Stimulated activated CD8-positive, alpha-beta memory T cell treated with anti-CD3 and anti-CD28 coated beads, Interleukin-12 subunit alpha, Interleukin-12 subunit beta, amount 100 ng/mL, for 24 hours (primary cell): ENCODE measurements at regions not wholly inside any gene's neighbourhood (a gene's known extent, or its start where the extent isn't known, plus 50 kb on each side); places are given as distances from the start of the nearest gene placed in this dataset.

Source experiments
- DNase-seq: peaks from one replicate; pipeline ENCODE4 v3.0.0-alpha.2; 2020; ENCODE audit errors: extremely low read depth

DNA sequence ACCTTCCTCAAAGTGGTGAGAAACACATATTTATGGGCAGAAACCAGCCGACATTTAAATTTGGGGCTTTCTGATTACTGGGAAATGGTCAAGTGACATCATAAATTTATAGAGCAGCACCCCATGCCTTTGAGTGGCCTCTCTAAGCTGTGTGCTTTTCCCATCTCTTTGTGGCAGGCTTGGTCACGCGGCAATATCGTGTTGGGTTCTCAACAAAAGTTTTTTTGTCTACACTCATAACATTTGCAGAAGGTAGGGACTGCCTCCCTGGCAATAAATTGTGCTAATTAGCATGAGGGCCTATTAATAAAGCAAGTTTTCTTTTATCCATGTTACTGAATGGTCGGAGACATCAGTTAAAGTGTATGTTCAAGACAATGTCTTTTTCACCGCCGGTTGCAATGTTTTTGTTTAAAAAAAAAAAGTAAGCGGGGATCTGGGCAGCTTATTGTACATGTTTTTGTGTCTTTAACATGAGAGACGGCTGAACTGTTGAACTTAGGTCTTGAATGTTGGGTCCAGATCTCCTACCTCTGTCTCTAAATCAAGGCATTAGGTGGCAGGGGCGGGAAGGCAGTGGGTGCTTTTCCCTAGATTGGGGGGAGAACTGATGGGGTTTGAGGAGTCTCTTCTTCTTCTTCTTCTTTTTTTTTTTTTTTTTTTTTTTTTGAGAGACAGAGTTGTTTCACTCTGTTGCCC is 193.3 kb downstream of the PHETA1 start:
- no peak for DNase-seq

DNA sequence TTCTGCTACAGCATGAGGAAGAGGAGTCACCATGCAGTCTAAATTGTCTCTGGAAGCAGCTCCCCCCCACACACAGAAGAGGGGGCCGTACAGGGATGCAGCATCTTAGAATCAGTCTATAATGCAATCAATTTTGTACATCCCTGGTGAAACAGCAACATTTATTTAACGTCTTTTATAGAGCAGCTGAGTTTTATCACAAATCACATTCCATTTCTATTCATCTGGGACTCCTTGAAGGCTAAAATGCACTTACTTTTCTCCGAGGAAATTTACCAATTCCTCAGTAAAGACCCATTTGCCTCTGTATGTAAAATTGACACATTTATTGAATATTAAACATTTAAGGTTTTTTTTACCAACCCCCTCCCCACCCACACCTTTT is 193.9 kb downstream of the PHETA1 start:
- no peak for DNase-seq

DNA sequence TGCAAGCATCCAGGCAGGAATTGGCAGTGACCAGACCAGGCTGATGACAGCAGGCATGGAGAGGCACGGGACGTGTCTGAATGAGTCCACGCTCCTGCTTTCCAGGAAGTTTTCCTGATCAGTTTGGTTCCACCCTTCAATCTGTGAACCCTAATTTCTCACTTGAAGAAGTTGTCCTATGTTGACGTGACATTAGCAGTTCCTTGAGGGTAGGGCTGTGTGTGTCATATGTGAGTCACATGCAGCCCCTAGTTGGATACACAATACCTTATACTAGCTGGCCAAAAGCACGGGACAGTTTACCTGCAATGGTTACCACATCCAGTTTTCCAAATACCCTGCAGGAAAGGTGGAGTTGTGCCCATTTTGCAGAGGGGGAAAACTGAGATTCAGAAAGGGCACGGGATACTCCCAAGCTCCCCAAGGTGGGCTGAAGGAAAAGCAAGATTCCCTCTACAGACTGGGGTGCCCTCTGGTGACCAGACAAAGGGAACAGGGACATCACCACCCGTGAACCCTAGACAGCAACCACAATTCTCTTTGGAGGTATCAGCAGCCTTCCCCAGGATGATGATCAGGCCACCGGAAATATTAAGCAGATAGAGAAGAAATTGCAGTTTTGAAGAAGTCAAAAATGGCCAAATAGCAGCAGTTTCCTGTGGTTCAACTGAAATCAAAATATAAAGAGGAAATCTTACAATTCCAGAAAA is 194.5 kb downstream of the PHETA1 start:
- DNase-seq = no peak

DNA sequence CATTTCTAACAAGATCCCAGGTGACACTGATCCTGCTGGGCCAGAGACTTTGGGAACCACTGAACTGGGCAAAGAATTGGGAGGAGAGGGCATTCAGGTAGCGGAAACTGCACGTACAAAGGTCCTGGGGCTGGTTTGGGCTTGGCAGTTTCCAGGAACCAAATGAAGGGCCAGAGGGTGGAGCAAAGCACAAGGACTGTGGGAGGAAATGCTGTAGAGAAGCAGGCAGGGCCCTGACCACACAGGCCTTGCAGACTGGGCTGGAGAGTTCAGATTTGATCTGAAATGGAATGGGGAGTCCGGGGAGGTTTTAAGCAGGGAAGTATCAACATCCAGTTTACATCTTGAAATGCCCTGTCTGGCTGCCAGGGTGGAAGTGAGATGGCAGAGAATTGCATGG is 195.1 kb downstream of the PHETA1 start:
- no peak for DNase-seq

DNA sequence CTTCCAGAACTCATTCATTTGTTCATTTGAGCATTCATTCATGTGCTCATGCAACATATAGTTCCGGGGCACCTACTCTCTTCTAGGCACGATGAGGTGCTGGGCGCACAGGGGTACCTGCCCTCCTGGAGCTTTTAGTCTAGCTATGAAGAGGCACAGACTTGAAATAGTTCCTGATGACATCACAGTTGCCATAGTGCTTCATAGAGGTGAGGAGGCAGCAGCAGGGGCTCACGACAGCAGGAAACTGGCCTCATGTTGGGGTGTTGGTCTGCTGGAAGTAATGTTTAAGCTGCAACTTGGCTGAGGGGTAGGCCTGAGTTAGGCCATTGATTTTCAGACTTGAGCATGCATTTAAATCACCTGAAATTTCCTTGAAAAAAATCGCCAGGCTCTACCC is 195.5 kb downstream of the PHETA1 start:
- no peak for DNase-seq

DNA sequence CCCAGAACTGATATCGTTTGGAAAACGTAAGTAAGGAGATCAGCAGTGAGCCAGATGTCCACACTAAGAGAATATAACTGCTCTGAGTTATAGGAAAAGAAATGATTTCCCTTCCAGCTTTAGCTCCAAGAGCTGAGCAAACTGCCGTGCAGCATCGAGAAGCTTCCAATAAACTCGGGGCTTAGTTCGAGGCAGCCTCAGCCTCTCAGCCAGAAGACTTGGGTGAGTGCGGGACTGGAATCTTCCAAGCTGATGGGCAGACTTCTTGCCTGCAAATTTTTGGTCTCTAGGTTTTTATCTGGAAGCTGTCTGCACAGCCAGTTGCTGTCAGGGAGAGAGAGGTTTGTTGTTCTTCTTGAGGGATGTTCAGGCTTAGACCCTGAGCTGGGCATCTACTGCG is 196.1 kb downstream of the PHETA1 start:
- DNase-seq = no peak

DNA sequence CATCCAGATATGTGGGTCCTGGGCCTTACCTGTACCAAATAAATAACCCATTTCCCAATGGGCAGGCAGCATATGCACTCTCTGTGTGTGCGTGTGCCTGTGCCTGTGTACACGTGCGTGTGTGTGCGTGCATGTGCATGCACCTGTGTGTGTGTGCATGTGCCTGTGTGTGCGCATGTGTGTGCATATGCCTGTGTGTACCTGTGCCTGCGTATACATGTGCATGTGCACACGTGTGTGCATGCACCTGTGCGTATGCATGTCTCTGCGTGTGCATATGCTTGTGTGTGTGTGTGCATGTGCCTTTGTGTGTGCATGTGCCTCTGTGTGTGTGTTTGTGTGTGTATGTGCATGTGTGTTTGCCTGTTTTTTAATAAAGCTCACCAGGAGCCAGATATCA is 197.1 kb downstream of the PHETA1 start:
- DNase-seq = no peak

DNA sequence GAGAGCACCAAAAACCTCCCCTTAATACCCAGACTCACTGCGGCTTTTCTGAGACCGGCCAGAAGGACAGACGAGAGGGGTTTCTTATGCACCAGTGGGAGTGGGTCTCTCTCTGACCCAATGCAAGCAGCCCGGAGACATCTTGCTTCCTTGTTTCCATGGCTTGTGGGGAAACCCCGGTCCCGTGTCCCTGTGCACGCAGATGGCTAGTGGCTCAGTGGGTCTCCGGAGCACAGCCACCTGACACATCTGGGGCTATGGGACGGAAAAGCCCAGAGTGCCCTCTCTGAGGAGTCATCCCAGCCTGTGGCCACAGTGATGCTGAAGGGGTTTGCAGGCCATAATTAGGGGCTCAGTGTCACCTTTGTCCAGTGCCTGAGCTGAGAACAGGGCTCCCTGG is 197.6 kb downstream of the PHETA1 start:
- DNase-seq = no peak

DNA sequence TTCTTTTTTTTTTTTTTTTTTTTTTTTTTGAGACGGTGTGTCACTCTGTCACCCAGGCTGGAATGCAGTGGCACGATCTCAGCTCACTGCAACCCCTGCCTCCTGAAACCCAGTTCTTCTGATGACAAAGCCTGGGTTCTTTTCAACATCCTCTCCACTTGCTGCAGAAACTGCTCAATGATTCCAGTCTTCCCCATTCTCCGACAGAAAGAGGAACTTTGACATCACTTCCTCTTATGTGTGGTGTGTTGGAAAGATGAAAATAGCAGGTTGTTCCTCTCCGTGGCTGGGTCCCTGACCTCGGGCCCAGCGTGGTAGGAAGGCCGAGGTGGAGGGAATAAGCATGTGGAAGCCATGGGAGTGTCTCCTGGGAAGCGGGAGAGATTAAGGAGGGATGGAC is 198.4 kb downstream of the PHETA1 start:
- no peak for DNase-seq

DNA sequence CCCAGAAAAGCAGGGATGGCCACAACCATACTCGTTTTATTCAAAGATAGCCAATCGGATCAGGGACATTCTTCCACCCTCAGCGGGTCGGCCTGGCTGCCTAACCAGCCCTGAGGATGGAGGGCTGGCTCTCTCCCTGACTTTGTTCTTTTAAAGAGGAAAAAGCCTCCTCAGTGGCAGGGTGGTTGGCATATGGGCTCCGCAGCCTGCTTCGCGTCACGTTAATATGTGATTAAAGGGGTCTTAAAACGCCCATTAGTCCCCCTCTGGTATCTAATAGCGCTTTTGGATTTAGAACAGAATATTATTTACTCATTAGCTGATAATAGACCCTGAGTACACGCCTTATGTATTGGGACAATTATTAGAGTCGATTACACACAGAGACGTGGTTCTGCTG is 199.4 kb downstream of the PHETA1 start:
- DNase-seq = no peak

DNA sequence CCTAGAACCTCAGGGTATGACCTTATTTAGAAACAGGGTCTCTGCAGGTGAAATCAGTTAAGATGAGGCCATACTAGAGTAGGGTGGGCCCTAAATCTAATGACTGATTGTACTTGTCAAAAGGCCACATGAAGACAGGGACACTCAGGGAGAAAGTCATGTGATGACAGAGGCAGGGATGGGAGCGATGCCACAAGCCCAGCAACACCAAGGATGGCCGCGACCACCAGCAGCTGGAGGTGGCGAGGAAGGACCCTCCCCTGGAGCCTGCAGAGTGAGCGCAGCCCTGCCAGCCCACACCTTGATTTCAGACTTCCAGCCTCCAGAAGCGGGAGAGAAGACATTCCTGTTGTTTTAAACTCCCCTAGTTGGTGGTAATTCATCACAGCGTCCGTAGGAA is 199.9 kb downstream of the PHETA1 start:
- DNase-seq = no peak

DNA sequence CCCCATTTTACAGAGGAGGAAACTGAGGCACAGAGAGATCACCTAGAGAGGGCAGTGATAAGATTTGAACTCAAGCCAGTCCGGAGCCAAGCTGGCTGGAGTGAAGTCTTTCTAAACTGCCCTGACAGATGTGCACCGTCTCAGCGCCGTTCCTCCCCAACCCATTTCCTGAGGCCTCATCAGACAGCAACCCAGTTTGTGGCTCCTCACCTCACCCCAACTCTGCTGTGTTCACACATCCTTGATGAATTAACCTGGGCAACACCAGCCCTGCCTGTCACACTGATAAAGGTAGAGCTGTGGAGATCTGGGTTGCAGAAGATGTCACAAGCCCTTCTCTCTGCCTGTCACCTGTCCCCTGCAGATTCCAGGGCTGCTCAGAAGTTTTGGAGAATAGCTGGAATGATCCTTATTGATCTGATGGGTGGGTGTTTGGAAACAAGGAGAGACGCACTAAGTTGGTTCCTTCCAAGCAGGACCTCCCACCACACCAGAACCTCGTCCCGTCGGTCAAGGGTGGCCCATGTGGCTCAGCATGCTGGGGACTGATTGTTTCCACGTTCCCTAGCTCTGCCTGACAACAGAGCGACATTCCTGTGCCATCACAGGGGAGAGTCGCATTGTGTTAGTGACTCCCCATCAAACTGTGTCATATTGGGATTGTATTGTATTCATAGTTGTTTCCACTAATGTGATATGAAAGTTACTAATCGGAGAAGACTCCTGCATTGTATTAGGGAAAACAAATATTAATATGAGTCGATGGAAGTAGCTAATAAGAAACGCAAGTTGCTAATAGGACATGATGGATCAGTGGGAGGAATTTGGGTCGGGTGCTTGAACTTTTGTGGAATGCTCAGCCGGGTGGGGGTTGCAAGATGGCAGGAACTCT is 200.6 kb downstream of the PHETA1 start:
- no peak for DNase-seq

DNA sequence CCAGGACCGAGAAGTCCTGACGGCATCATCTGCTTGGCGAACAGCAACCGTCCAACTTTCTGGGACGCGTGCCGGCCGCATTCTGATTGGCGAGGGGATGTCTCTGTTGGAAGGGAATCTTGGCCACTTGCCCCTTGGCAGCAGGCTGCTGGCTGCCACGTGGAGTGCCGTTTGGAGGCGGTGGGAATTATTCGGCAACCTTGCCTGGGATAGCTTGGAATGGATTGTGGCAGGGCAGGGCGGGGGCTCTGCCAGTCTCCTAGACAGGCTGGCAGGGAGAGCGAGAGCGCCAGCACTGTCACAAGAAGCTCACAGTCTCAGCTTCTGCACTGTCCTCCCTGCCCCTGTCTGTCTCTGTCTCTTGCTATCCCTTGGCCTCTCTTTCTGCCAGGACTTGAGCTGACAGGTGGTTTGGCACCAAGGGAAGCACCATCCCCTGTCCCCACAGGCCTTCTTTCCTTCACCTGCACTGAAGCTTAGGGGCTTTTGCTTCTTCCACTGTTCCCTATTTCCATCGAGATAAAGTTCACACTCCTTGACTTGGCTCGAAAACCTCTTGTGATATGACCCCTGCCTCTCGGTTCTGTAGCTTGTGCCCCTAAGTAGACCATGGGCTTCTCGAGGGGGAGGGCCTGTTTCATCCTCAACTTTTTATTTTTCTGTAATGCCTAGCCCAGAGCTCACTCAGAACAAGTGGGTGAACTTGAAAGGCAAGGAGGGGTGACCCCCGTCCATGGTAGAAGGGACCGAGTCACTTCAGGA is 201.9 kb downstream of the PHETA1 start:
- no peak for DNase-seq

DNA sequence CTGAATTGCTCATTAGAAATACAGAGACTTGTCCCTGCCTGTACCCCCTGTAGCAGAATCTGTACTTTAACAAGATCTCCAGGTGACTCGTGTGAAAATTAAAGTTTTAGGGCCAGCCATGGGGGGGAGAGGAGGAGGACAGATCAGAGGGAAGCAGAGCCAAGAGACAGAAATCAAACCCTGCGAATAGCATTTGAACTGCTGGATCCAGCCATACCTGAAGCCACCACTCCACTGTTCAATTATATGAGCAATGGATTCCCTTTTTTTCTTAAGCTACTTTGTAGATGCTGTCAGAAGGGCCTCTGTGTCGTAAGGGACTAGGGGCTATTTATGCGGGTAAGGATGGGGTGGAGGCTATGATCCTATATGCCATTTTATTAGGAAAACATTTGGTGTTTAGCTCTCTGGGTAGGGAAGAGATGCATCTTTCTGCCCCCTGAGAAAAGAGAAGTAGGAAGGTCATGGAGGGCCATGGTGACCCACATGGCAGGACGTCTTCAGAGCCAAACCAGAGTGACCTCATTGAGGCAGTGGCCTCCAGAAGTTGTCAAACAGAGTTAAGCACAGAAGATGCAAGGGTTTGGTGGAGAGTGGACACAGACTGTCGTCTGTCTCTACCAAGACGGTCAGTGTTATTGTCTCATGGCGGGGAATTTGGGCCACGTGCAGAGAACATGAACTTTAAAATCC is 203.9 kb downstream of the PHETA1 start:
- no peak for DNase-seq

DNA sequence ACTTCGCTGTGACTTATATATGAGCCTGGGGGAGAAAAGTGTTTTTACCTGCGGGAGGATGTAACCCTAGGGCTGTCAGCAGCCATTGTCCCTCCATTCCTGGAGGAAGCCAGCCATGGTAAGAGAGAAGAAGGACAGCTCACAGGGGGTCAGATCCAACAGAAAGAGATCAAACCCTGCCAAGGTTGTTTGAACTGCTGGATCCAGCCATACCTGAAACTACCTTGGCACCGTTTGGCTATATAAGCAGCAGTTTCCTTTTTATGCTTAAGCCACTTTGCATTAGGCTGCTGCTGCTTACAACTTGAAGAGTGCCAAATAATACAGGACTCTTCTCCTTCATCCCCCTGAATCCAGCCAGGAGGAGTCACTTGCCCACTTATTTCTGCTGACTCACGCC is 205.5 kb downstream of the PHETA1 start:
- DNase-seq = no peak

DNA sequence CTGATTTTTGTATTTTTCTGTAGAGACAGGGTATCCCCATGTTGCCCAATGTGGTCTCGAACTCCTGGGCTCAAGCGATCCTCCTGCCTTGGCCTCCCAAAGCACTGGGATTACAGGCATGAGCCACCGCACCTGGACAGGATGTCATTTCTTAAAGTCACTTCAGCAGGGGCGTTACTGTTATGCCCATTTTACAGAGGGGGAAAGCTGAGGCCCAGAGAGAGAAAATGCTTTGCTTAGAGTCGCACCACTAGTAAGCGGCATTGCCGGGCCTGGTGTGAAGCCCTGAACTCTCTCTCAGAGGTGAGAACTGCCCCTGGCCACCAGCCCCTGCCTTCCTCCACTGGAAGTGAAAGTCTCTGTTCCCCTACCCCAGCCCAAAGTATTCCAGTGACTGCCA is 207.0 kb downstream of the PHETA1 start:
- DNase-seq = no peak

DNA sequence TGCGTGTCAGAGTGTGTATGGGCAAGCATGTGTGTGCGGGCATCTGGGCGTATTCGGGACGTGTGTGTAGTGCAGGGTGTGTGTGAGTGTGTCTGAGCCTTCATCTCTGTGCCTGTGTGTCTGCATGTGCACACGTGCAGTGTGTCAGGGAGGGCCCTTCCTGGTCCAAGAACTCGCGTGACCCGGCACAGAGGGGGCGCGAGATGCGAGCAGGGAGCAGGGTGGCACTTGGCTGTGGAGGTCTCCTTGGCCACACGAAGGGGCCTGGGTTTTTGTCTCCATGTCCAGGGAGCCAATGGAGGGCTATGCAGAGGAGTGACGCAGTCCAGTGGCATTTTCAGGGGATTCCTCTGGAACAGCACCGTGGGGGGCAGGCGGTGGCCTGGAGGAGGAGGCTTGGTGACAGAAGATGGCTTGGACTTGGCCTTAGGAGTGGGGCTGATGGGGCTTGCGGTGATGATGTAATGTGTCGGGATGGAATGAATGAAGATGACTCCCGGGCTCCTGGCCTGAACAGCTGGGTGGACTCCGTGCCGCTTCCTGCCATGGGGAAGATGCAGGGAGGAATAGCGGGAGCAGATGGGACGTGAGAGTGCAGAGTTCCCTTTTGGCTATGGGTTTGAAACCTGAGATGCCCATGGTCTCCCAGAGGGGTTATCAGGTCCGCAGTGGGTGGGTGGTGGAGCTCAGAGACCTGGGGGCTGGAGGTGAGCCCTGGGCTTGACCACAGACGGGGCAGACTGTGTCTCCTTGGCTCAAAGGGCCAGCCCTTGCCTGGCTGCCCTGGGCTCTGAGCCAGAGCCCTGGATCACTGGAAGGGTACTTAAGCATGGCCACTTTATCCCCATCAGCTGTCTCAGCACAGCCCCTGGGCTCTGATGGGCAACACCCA is 208.3 kb downstream of the PHETA1 start:
- DNase-seq = no peak

DNA sequence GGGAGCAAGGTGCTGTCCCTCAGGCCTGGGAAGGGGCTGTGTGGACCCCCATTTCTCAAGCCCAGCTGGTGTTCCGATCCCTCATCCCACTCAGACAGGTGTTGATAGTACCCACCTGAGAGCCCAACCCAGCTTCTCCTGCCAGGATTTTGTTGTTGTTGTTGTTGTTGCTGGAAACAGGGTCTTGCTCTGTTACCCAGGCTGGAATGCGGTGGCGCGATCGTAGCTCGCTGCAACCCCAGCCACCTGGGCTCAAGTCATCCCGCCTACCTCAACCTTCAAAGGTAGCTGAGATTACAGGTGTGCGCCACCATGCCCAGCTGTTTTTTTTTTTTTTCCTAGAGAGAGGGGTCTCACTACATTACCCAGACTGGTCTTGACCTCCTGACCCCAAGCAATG is 209.9 kb downstream of the PHETA1 start:
- no peak for DNase-seq

DNA sequence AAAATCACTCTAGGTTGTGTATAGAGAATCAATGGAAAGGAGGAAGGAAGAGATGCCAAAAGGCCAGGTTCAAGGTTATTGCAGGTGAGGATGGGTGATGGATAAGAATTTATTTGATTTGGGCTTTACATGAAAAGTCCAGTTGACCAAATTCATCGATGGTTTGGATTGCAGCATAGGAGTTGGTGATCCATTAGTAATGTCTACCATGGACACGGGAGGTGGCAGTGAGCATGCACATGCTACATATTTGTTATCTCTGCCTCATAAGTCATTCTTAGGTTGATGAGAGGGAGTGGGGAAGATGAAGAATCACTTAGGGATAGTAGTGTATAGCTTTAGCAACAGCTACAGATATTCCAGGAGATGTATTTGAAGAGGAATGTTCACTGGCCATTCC is 211.4 kb downstream of the PHETA1 start:
- no peak for DNase-seq

DNA sequence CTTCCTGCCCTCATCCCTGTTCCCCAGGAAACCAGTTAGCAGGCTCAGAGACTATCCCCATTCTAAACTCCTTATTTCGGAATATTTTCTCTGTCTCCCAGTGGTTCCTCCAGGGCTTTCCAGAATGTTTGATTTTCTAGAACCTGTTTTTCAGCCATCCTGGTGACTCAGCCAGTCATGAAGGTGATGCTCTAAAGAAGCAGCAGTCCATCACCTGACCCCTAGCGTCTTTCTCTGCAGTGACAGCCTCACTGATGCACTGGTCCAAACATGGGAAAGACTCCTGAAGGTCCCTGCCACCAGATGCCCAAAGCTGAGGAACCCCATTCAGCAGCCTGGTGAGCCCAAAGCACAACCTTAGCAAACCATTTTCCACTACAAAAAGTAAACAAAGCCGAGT is 212.6 kb downstream of the PHETA1 start:
- no peak for DNase-seq
